ENCODE measurements at regions not wholly inside any gene's neighbourhood (a gene's known extent, or its start where the extent isn't known, plus 50 kb on each side); places are given as distances from the start of the nearest gene placed in this dataset.

DNA sequence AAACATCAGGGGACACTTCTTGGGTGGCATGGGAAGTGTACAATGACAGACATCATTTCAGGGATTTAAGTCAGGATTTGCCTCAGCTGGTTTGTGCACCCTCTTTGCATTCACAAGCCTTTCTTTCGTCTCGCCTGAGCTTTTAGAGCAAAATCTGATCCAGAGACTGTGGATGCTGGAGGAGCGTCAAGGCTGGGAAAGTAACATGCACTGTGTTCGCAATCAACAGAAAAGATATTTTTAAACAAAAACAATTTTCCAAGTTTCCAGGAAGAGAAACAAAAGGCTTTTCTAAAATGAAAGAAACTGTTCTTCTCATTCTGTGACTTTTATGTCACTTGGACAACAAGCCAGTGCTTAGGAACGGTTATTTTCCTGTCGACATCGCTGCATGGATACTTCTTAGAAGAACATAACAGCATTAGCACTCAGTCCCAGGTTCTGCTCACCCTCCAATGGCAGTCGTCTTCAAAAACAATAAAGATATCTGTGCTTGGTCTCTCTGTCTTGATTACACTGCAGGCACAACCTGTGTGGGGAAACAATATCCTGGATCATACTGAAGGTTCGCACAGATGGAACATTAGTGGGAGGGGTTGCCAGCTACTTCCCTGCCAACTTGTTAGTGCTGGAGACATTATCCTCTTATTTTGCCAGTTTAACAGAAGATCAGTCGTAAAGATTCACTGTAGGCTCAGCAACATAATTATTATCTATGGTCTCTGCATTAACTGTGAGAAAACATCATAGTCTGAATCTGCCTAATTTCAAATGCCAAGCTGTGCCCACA is 403.3 kb upstream of the ATP2B1 start:
- DNase-seq = no peak

- no peak for DNase-seq
Observed at GRCh38 chr12:90106568-90106967, 397.9 kb upstream of the ATP2B1 start.

GRCh38 chr12:90102957-90103652 is 394.5 kb upstream of the ATP2B1 start:
- DNase-seq = peak; percentile 50

DNA sequence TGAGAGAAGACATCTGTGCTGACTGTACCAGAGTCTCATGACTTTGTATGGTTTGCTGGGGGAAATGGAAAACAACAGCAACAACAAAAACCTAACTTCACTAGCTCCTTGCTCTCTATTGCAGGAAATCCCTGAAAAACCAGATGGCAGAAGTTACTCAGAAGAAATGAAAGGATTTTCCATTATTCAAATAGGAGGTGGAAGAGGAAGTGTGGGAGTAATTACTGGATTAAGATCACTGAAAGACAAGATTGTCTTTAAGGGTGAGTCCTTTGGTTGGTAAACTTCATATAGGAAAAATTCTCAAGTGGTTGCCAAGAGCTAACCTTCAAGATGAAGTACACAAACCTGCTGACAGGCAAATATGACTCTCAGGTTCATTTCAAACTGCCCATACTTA is 391.9 kb upstream of the ATP2B1 start:
- DNase-seq = no peak

DNA sequence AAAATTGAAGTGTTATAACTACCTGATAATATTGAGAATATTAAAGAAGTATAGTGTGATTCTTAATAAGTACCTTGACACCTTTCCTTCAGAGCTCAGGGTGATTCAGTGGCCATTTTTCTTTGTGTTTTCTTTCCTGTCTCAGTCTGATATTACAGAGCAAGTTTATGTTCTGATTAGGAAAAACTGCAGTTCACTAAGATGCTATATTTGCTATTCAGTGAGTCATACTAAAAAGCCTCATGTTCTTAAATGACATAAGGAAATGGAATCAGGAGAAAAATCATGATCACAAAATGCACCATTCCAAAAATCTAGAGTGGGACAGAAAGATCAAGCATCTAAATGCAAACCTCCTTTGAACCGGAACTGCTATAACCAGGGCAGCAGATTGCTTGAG is 390.6 kb upstream of the ATP2B1 start:
- DNase-seq = no peak

DNA sequence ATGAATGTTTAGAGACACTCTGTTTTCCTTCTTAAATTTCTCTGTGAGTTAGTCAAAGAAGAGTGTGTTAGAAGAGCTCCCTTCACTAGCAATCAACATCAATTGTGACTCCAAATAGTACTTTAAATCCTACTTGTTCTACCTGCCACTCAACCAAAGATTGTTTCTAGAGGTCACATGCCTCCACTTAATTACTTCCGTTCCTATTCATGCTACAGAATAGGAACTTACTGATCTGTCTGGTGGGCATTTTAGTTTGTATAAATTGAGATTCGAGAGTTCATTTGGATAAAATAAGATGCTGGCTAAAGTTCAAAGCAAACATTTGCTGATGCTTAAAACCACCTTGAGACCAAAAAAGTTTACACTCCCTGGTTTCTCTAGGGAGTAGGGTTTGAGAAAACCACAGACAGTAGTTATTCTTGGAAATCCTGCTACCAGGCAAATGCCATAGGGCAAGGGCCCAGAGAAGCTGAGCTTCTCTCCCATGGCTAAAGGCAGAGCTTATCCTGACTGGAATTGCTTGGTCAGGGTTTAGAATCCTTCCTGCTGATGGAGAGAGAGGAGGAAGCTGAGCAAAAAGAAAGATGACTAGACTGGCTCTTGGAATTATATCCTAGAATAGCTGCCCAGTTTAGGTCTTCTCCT is 389.6 kb upstream of the ATP2B1 start:
- DNase-seq = no peak

GRCh38 chr12:90091809-90092208 is 383.2 kb upstream of the ATP2B1 start:
- DNase-seq = no peak

GRCh38 chr12:90090929-90091651 is 382.5 kb upstream of the ATP2B1 start:
- peak; percentile 38 for DNase-seq

- no peak for DNase-seq
Observed at GRCh38 chr12:90086281-90086680, 377.6 kb upstream of the ATP2B1 start.

DNA sequence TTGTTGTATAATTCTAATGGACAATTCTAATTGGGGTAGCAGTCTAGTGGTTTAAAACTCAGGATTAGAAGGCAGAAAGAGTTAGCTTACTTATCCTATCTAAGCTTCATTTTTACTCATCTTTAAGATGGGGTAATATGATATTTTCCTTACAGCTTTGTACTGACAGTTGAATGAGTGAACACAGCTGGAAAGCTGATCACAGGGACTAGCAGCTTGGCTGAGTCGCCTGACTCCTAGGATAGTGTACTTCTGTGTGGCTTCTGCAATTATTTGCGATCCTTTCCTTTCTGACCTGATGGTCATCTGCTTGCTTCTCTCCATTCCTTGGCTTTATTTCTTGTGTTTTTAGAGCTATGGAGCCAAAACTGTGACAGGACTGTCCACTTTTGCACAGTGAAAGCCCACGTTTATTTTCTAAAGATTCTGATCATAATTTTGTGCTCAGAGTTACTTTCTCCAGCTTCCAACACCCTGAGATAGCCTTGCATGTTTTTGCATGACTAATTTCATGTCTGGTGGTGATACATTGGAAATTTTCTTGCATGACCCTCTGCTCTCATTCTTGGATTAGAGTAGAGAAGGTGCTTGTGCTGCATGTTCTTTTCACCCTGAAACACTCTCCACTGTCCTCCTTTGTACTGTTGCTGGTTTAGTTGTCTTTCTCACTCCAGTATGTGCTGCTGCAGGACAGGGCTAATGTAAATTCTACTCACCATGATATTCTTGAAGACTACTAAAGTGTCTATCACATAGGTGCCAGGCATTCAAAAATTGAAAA is 377.0 kb upstream of the ATP2B1 start:
- DNase-seq = no peak

- no peak for DNase-seq
Observed at GRCh38 chr12:90084018-90084417, 375.4 kb upstream of the ATP2B1 start.

DNA sequence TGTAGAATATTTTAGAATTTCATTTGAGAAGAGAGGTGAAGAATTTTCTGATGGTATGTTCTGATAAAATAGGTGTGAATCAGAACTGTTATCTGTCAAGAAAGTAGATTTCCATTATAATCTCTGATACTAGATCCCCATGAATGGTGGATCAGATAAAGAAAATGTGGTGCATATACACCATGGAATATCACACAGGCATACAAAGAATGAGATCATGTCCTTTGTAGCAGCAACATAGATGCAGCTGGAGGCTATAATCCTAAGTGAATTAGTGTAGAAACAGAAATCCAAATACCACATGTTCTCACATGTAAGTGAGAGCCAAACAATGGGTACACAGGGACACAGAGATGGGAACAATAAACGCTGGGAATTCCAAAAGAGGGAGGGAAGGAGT is 372.0 kb upstream of the ATP2B1 start:
- DNase-seq = no peak

DNA sequence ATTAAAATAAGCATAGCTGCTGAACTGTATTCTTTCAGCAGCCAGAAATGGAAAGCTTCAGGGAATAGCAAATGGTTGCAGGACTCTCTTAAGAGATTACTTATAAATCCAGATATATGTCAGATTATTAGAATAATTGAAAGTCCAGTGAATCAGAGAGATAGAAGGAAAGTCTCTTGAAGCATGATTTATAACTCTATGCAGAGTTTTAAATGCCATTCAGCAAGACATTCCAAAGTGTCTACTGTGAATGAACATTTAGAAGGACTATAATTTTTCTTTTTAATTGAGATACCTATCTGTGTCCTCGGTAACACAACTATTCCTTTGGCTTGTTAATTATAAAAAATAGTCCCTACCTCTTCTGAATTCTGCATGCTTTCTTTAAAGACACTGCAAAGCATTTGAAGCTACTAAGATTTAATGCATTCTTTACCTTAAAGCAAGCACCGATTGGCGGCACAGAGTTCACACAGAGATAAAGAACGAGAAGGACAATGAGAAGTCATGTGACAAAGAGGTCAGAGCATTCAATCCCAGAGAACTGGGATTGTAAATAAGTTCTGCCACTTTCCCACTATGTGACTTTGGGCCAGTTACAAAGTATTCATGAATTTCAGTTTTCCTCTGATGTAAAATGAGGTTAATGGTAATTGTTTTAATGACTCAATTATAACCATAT is 371.0 kb upstream of the ATP2B1 start:
- no peak for DNase-seq

GRCh38 chr12:90078344-90078743 is 369.7 kb upstream of the ATP2B1 start:
- DNase-seq = no peak

DNA sequence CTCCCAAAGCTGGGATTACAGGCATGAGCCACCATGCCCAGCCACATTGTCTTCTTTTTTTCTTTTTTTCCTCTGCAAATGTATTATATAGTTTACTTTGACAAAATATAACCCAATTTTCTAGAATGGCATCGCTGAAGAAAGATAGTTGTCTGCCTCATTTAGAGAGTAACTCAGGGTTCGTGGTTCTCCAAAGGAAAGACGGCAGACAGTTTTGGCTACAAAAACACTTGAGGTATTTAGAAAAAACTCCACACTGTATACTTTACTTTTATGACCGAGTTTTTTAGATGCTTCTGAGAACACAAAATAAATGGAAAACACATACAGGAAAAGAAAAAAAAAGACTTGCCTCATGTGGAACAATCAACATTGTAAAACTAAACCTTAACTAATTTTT is 369.1 kb upstream of the ATP2B1 start:
- no peak for DNase-seq

GRCh38 chr12:90076851-90077319 is 368.2 kb upstream of the ATP2B1 start:
- DNase-seq = no peak

DNA sequence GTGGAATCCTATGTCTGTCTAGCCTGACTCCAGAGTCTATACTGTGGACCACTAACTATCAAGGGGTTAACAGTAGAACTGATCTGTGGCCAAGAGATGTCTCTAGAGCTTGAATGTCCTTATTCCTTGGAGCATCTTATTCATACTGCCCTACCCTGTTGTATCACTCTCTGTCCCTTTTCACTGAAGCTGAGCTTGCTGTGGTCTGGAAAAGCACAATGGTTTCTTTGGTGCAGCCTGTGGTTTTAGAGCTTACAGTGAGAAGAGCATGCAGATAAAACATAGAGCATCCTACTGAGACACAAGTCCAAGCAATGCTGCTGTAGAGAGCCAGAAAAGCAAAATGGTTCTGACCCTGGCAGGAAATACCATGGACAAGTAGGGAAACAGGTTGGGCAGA is 367.0 kb upstream of the ATP2B1 start:
- no peak for DNase-seq

- no peak for DNase-seq
Observed at GRCh38 chr12:90074086-90074485, 365.4 kb upstream of the ATP2B1 start.

GRCh38 chr12:90071996-90072395 is 363.4 kb upstream of the ATP2B1 start:
- no peak for DNase-seq

DNA sequence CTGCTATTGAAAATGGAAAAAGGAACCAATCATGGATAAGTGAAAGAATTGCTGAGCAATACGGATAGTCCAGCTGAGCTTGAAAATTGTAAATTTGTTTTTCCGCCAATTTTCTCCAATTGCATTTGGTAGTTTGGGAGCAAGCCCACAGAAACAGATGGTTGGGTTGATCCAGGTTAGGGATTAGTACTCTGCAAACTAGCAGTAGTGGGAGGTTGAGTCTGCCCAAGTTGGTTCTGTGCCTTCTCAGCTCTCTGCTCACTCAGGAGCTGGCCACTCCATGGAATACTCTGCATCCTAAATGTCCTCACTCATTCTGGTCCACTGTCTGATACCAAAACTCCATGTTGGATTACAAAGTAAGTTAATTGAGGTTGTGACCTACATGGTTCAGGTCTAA is 361.1 kb upstream of the ATP2B1 start:
- no peak for DNase-seq

DNA sequence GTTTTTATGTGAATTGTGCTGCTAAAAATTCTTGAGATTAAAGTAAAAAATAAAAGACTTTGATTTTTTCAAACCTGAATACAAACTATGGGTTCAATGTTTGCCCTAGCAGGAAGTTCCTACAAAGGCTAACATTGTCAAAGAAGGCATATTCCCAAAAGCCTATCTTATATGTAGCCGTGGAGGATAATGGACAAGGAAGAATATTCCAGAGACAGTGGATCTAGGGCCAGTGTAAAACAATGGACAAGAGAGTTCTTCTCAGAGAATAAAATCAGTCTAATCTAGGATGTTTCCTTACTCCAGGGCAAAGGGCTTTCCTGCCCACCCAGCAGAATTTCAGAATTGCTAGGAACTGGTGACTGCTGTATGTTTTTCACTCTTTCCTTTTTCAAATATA is 359.2 kb upstream of the ATP2B1 start:
- DNase-seq = no peak

Data from activated CD4-positive, alpha-beta T cell treated with anti-CD3 and anti-CD28 coated beads, Interleukin-2, amount 50 U/mL, for 16 hours (primary cell).